ENCODE measurements at regions not wholly inside any gene's neighbourhood (a gene's known extent, or its start where the extent isn't known, plus 50 kb on each side); places are given as distances from the start of the nearest gene placed in this dataset.

- TF ChIP-seq, protein P1, sequence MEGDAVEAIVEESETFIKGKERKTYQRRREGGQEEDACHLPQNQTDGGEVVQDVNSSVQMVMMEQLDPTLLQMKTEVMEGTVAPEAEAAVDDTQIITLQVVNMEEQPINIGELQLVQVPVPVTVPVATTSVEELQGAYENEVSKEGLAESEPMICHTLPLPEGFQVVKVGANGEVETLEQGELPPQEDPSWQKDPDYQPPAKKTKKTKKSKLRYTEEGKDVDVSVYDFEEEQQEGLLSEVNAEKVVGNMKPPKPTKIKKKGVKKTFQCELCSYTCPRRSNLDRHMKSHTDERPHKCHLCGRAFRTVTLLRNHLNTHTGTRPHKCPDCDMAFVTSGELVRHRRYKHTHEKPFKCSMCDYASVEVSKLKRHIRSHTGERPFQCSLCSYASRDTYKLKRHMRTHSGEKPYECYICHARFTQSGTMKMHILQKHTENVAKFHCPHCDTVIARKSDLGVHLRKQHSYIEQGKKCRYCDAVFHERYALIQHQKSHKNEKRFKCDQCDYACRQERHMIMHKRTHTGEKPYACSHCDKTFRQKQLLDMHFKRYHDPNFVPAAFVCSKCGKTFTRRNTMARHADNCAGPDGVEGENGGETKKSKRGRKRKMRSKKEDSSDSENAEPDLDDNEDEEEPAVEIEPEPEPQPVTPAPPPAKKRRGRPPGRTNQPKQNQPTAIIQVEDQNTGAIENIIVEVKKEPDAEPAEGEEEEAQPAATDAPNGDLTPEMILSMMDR (IDR thresholded peaks at IDR 0.05; ENCODE audit: low read length), result no peak
- no peak for TF ChIP-seq EZH2 (IDR thresholded peaks at IDR 0.05; ENCODE audit: borderline replicate concordance, low read length)
These were observed 240.6 kb upstream of the CXCR4 start for GRCh38 chr2:136358576-136358975.
